IPS-NIHi7 (cell line): ENCODE measurements at regions not wholly inside any gene's neighbourhood (a gene's known extent, or its start where the extent isn't known, plus 50 kb on each side); places are given as distances from the start of the nearest gene placed in this dataset.
"Not testable (repeated sequence)": the region's sequence is repeated elsewhere in the genome, so short reads cannot be mapped to it uniquely, and the experiment has no call there.

Experiments used
- DNase-seq: peaks from one replicate; pipeline ENCODE4 v3.0.0; 2012; ENCODE audit warnings: mixed read lengths; ENCODE audit errors: extremely low spot score

GRCh38 chr2:16973586-16974286, 308.1 kb upstream of the CYRIA start:
- no peak for DNase-seq

GRCh38 chr2:16972276-16972675, 306.6 kb upstream of the CYRIA start:
- DNase-seq = no peak

- DNase-seq = no peak
Measured at GRCh38 chr2:16971722-16972234, 306.1 kb upstream of the CYRIA start.

- not testable (repeated sequence) for DNase-seq
Measured at GRCh38 chr2:16970948-16971347, 305.3 kb upstream of the CYRIA start.

- no peak for DNase-seq
Measured at GRCh38 chr2:16962505-16962904, 296.9 kb upstream of the CYRIA start.

- no peak for DNase-seq
Measured at GRCh38 chr2:16960579-16960978, 294.9 kb upstream of the CYRIA start.

- DNase-seq = no peak
Measured at GRCh38 chr2:16958266-16958665, 292.6 kb upstream of the CYRIA start.

- no peak for DNase-seq
Measured at GRCh38 chr2:16952805-16953204, 287.2 kb upstream of the CYRIA start.

GRCh38 chr2:16952368-16952767, 286.7 kb upstream of the CYRIA start:
- DNase-seq = no peak

GRCh38 chr2:16950436-16950835, 284.8 kb upstream of the CYRIA start:
- no peak for DNase-seq

GRCh38 chr2:16948710-16949109, 283.1 kb upstream of the CYRIA start:
- DNase-seq = no peak

- no peak for DNase-seq
Measured at GRCh38 chr2:16948053-16948452, 282.4 kb upstream of the CYRIA start.

- no peak for DNase-seq
Measured at GRCh38 chr2:16943279-16943958, 277.8 kb upstream of the CYRIA start.

- DNase-seq = no peak
Measured at GRCh38 chr2:16940214-16940613, 274.6 kb upstream of the CYRIA start.

- DNase-seq = no peak
Measured at GRCh38 chr2:16939771-16940170, 274.1 kb upstream of the CYRIA start.

- DNase-seq = no peak
Measured at GRCh38 chr2:16933355-16933754, 267.7 kb upstream of the CYRIA start.

- no peak for DNase-seq
Measured at GRCh38 chr2:16932826-16933225, 267.2 kb upstream of the CYRIA start.

- DNase-seq = no peak
Measured at GRCh38 chr2:16931441-16931840, 265.8 kb upstream of the CYRIA start.

GRCh38 chr2:16927398-16927797, 261.8 kb upstream of the CYRIA start:
- no peak for DNase-seq

GRCh38 chr2:16925145-16925544, 259.5 kb upstream of the CYRIA start:
- DNase-seq = no peak

GRCh38 chr2:16915341-16915755, 249.7 kb upstream of the CYRIA start:
- DNase-seq = not testable (repeated sequence)

GRCh38 chr2:16911746-16912145, 246.1 kb upstream of the CYRIA start:
- no peak for DNase-seq

GRCh38 chr2:16908656-16909055, 243.0 kb upstream of the CYRIA start:
- DNase-seq = no peak
